DMS53 (cell line): ENCODE measurements at regions not wholly inside any gene's neighbourhood (a gene's known extent, or its start where the extent isn't known, plus 50 kb on each side); places are given as distances from the start of the nearest gene placed in this dataset.

Source experiments
- DNase-seq: peaks from one replicate; lab custom pipeline; 2025; lab: John Stamatoyannopoulos, UW

- DNase-seq = no peak
Measured at GRCh38 chr4:57488366-57489162, 378.4 kb upstream of the IGFBP7 start.

DNA sequence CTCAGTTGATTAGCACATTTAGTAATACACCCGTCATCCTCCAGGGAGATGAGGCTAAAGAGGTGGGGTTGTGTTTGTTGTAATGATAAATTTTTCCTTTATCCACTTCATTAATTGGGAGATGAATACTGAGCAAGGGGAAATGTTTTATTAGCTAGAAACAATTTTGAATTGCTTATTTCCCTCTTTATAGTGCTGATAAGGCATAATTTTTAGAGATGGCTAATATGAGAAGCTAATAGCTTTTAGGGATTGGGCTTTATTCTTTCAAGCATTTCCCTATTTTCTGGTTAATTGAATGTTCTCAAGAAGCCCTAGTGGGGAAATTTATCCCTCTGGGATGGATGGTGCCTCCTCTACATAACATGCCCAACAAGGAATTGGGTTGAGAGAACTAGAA is 365.2 kb upstream of the IGFBP7 start:
- DNase-seq = no peak

- DNase-seq = no peak
Measured at GRCh38 chr4:57465321-57466056, 355.3 kb upstream of the IGFBP7 start.

- peak; percentile 90 for DNase-seq
Measured at GRCh38 chr4:57462843-57463242, 352.7 kb upstream of the IGFBP7 start.

- no peak for DNase-seq
Measured at GRCh38 chr4:57460967-57461366, 350.8 kb upstream of the IGFBP7 start.

GRCh38 chr4:57448901-57449300 is 338.7 kb upstream of the IGFBP7 start:
- DNase-seq = no peak

GRCh38 chr4:57448452-57448851 is 338.3 kb upstream of the IGFBP7 start:
- no peak for DNase-seq

- DNase-seq = no peak
Measured at GRCh38 chr4:57446266-57446665, 336.1 kb upstream of the IGFBP7 start.

- DNase-seq = no peak
Measured at GRCh38 chr4:57445686-57446085, 335.5 kb upstream of the IGFBP7 start.

- no peak for DNase-seq
Measured at GRCh38 chr4:57444671-57445070, 334.5 kb upstream of the IGFBP7 start.

DNA sequence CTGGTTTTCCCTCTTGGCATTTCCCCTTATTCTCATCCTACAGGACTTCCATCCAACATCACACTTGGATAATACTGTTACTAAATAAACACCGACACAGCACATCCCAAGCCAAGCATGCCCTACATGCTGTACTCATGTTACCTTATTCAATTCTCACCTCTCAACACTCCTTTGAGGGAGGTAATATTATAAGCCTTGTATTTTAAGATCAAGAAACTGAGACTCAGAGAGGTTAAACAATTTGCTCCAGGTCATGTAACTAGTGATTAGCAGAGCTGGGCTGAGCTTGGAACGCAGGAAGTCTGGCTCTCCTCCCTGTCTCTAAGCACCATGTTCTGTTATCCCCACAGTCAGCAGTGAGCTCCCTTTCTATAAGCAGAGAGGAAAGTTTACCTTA is 333.6 kb upstream of the IGFBP7 start:
- DNase-seq = no peak

- DNase-seq = no peak
Measured at GRCh38 chr4:57443308-57443707, 333.1 kb upstream of the IGFBP7 start.

DNA sequence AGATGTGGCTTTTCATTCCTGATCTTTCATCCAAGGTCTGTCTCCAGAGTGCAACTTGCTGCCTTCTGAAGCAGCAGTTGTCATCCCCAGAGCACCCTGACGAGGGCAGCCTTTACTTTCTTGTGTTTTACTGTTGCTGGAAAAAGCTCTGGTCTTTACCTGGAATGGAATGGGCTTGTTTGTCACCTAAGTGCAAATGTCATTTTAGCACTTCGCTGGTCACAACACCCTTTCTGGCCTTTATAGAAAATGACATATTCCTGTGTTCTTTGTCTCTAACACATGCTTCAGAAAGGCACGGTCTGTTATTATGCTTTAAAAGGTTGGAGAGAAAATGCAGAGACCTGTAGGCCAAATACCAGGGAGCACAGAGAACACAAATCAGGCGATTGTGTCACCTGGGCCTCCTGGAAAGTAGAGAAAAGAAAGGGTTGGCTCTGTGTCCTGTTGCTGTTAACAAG is 332.7 kb upstream of the IGFBP7 start:
- DNase-seq = peak; percentile 76

- DNase-seq = no peak
Measured at GRCh38 chr4:57442241-57442640, 332.1 kb upstream of the IGFBP7 start.

GRCh38 chr4:57437649-57438048 is 327.5 kb upstream of the IGFBP7 start:
- no peak for DNase-seq

GRCh38 chr4:57435300-57435699 is 325.1 kb upstream of the IGFBP7 start:
- DNase-seq = no peak

- DNase-seq = peak; percentile 85
Measured at GRCh38 chr4:57430726-57431125, 320.5 kb upstream of the IGFBP7 start.

DNA sequence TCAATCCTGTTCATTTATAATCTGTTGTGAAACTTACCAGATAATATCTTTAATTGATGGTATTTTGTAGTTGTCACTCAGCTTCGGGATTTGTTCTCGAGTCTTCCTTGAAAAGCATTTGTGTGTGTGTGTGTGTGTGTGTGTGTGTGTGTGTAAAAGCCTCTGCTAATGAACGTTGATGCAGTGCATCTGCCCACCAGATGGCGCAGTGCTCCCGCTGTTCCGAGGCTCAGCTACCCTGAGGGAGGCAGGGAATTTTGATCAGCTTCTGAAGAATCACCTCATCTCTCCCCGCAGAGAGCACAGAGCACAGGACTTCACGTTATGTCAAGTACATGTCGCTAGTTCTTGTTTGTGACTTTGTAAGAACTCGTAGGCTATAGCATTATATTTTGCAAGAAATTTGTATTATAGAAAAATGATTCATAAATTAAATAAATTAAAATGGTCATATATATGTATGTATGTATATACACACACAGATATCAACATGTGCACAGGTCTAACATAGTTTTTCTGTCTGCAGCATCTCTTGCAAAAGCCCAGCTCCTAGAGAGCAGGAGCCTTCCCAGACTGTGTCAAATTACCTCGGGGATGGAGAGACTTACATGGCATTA is 316.7 kb upstream of the IGFBP7 start:
- peak; percentile 86 for DNase-seq

DNA sequence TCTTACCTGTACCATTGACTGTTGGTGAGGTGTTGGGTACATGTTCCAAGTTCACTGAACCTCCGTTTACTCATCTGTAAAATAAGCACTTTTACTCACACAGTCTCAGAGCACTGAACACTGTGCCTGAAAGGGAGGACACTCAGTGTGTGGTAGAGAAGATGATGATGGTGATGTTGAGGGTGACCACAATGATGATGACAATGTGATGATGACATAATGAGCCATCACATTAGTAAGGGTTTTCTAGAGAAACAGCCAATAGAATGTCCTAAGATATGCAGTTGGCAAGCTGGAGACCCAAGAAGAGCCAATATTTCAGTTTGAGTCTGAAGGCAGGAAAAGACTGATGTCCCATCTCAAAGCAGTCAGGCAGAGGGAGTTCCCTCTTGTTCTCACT is 315.4 kb upstream of the IGFBP7 start:
- no peak for DNase-seq

DNA sequence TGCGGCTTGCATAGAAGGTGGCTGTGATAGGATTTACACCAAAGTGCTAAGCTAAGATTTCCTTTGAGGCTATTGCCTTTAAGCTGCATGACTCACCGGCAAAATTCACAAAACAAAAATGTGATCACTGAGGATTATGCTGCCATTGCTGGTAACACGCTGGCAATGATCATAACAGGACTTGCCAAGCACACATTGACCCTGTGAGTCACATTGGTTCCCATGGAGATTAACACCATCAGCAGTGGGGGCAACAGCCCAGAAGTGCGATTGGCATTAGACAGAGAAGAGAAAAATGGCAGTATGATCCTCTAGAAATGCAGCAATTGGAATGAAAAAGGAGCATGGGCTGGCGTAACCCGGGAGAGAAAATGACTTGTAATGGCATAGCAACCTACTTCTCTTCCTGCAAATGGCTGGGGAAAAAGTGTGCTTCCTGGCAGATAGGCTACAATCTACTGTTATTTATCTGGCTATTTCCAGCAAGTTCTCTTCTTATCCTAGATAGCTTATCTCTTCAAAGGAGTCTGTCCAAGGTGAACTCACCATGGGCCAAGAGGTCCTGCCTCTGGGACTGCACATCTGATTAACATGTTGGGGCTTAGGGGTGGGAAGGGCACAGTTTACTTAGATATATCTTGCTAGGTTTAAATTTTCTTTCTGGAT is 314.2 kb upstream of the IGFBP7 start:
- peak; percentile 24 for DNase-seq

- peak; percentile 85 for DNase-seq
Measured at GRCh38 chr4:57418133-57418532, 307.9 kb upstream of the IGFBP7 start.
